ENCODE measurements at regions not wholly inside any gene's neighbourhood (a gene's known extent, or its start where the extent isn't known, plus 50 kb on each side); places are given as distances from the start of the nearest gene placed in this dataset.
A peak's percentile ranks its signal among the peaks of the same experiment; 100 is the strongest.

GRCh38 chr1:37240897-37241296, 206.6 kb upstream of the GRIK3 start:
- DNase-seq (ENCODE audit: extremely low spot score in 2 of 2), result peak in 1 of 2 donors; percentile 54
- H3K36me3 ChIP-seq, result no peaks in the 10 kb centered on the region

GRCh38 chr1:37242501-37242900, 208.2 kb upstream of the GRIK3 start:
- Histone ChIP-seq H3K4me1 (no peaks in the 10 kb centered on the region), H3K4me3 (no peak overlapping the region), H3K36me3 (no peaks in the 10 kb centered on the region), H3K9me3 (no peaks in the 10 kb centered on the region), H3K27me3 (no peaks in the 10 kb centered on the region), H3K27ac (no peak overlapping the region)
- TF ChIP-seq POLR2AphosphoS5 (IDR thresholded peaks at IDR 0.05; ENCODE audit: insufficient read depth in 1 of 2, low read depth in 1 of 2), result no peak
- no peak for TF ChIP-seq POLR2A (IDR thresholded peaks at IDR 0.05)
- no peak for TF ChIP-seq CTCF (IDR thresholded peaks at IDR 0.05)
- DNase-seq (ENCODE audit: extremely low spot score in 2 of 2), result no peak
- intact Hi-C loops (cut with DNase I), result no loop called here

More at GRCh38 chr1:37240897-37241296, 206.6 kb upstream of the GRIK3 start:
- H3K9me3 ChIP-seq, result no peaks in the 10 kb centered on the region
- intact Hi-C loops (cut with DNase I), result no loop called here
- H3K4me3 ChIP-seq, result no peak overlapping the region
- H3K4me1 ChIP-seq, result no peaks in the 10 kb centered on the region
- TF ChIP-seq CTCF (IDR thresholded peaks at IDR 0.05), result no peak
- TF ChIP-seq POLR2A (IDR thresholded peaks at IDR 0.05), result no peak
- no peak for TF ChIP-seq POLR2AphosphoS5 (IDR thresholded peaks at IDR 0.05; ENCODE audit: insufficient read depth in 1 of 2, low read depth in 1 of 2)
- H3K27me3 ChIP-seq, result no peaks in the 10 kb centered on the region
- H3K27ac ChIP-seq, result no peak overlapping the region

GRCh38 chr1:37243368-37244082, 209.2 kb upstream of the GRIK3 start:
- no peak overlapping the region for H3K27ac ChIP-seq
- peak; percentile 52 to 78 for DNase-seq (ENCODE audit: extremely low spot score in 2 of 2)
- H3K27me3 ChIP-seq, result no peaks in the 10 kb centered on the region

GRCh38 chr1:37244083-37244480, 209.8 kb upstream of the GRIK3 start:
- Histone ChIP-seq H3K9me3 (no peaks in the 10 kb centered on the region), H3K27me3 (no peaks in the 10 kb centered on the region), H3K36me3 (no peaks in the 10 kb centered on the region), H3K27ac (no peak overlapping the region), H3K4me3 (no peak overlapping the region), H3K4me1 (no peaks in the 10 kb centered on the region)
- intact Hi-C loops (cut with DNase I), result no loop called here
- peak; percentile 72 to 90 for DNase-seq (ENCODE audit: extremely low spot score in 2 of 2)
- TF ChIP-seq POLR2AphosphoS5 (IDR thresholded peaks at IDR 0.05; ENCODE audit: insufficient read depth in 1 of 2, low read depth in 1 of 2) (no peak), POLR2A (IDR thresholded peaks at IDR 0.05) (no peak), CTCF (IDR thresholded peaks at IDR 0.05) (no peak)

More at GRCh38 chr1:37243368-37244082, 209.2 kb upstream of the GRIK3 start:
- Histone ChIP-seq H3K36me3 (no peaks in the 10 kb centered on the region), H3K4me1 (no peaks in the 10 kb centered on the region), H3K4me3 (no peak overlapping the region), H3K9me3 (no peaks in the 10 kb centered on the region)
- intact Hi-C loops (cut with DNase I), result no loop called here
- TF ChIP-seq POLR2AphosphoS5 (IDR thresholded peaks at IDR 0.05; ENCODE audit: insufficient read depth in 1 of 2, low read depth in 1 of 2), result no peak
- TF ChIP-seq POLR2A (IDR thresholded peaks at IDR 0.05), result no peak
- no peak for TF ChIP-seq CTCF (IDR thresholded peaks at IDR 0.05)

- H3K36me3 ChIP-seq, result no peaks in the 10 kb centered on the region
- H3K4me3 ChIP-seq, result no peak overlapping the region
- TF ChIP-seq CTCF (IDR thresholded peaks at IDR 0.05) (no peak), POLR2A (IDR thresholded peaks at IDR 0.05) (no peak)
- no peaks in the 10 kb centered on the region for H3K4me1 ChIP-seq
- H3K27me3 ChIP-seq, result no peaks in the 10 kb centered on the region
- intact Hi-C loops (cut with DNase I), result no loop called here
- H3K27ac ChIP-seq, result no peak overlapping the region
- H3K9me3 ChIP-seq, result no peaks in the 10 kb centered on the region
- peak; percentile 65 to 70 for DNase-seq (ENCODE audit: extremely low spot score in 2 of 2)
Measured at GRCh38 chr1:37244815-37245214, 210.5 kb upstream of the GRIK3 start.
